RWPE2 (cell line): ENCODE measurements at regions not wholly inside any gene's neighbourhood (a gene's known extent, or its start where the extent isn't known, plus 50 kb on each side); places are given as distances from the start of the nearest gene placed in this dataset.

ENCODE experiments used
- ATAC-seq: fragments of 200-7000 bp; cut with Tn5 transposase; 3 replicates; pipeline ENCODE4 v1.9.1; 2021; ENCODE audit warnings: low read depth
- DNase-seq: peaks from one replicate; pipeline ENCODE4 v3.0.0-alpha.2; 2020; ENCODE audit warnings: low spot score
- H3K27ac ChIP-seq: fragments of 450-650 bp; 2 replicates; pipeline ENCODE4 v1.5.1; 2017; ENCODE audit warnings: mild to moderate bottlenecking; ENCODE audit not compliant: poor library complexity, severe bottlenecking
- H3K27me3 ChIP-seq: fragments of 250-450 bp; sonication (Bioruptor Pico); 2 replicates; pipeline ENCODE4 v1.5.1; 2021; ENCODE audit warnings: mild to moderate bottlenecking, moderate library complexity; ENCODE audit not compliant: insufficient read depth, poor library complexity, severe bottlenecking
- H3K36me3 ChIP-seq: fragments of 250-450 bp; sonication (Bioruptor Pico); 2 replicates; pipeline ENCODE4 v1.5.1; 2020; ENCODE audit warnings: low read depth, mild to moderate bottlenecking, moderate library complexity
- H3K4me1 ChIP-seq: fragments of 250-450 bp; sonication (Bioruptor Pico); 2 replicates; pipeline ENCODE4 v1.5.1; 2021; ENCODE audit warnings: mild to moderate bottlenecking, moderate library complexity; ENCODE audit not compliant: insufficient read depth, poor library complexity, severe bottlenecking
- H3K4me3 ChIP-seq: fragments of 250-450 bp; sonication (Bioruptor Pico); 2 replicates; pipeline ENCODE4 v1.5.1; 2021; ENCODE audit warnings: mild to moderate bottlenecking, moderate library complexity; ENCODE audit not compliant: severe bottlenecking
- H3K9me3 ChIP-seq: fragments of 250-450 bp; sonication (Bioruptor Pico); 2 replicates; pipeline ENCODE4 v1.5.1; 2021; ENCODE audit warnings: mild to moderate bottlenecking, moderate library complexity; ENCODE audit not compliant: severe bottlenecking
- TF ChIP-seq, protein P1 (sequence below): fragments of 450-650 bp; IDR thresholded peaks from one replicate; pipeline ENCODE4 v1.5.1; 2017; ENCODE audit warnings: mild to moderate bottlenecking, moderate library complexity; ENCODE audit not compliant: poor library complexity, severe bottlenecking

DNA sequence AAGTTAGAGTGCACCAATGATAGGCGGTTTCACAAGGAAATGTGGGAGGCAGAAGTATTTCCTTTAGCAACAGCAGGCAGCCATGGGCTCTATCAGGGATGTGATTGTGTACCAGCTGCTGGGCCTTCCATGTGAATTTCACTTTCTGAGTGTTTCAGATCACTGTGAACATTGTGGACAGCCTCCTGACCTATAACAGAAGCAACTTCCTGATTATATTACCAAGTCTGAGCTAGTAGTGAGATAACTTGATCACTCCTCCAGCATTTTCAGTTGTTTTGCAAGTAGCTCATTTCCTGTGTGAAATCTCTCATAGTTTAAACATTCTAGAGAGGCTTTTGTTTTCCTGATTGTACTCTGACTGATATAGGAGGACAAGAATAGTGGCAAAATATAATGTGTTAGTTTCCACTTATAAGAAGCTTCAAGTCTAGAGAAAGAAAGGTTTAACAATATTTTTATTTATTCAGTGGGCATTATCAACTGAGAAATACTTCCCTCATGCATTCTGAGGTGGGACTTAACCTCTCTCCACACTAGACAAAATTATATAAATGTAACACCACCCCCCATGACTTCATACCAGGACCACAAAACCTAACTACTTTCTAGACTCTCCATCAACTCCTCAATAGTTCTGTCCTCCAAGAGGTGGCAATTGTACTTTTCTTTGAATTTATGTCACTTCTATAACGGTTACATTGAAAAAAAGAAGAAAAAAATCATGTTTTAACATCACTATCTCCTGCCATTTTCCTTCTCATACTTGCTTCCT lies 184.2 kb upstream of the LUZP2 start:
- TF ChIP-seq, protein P1, sequence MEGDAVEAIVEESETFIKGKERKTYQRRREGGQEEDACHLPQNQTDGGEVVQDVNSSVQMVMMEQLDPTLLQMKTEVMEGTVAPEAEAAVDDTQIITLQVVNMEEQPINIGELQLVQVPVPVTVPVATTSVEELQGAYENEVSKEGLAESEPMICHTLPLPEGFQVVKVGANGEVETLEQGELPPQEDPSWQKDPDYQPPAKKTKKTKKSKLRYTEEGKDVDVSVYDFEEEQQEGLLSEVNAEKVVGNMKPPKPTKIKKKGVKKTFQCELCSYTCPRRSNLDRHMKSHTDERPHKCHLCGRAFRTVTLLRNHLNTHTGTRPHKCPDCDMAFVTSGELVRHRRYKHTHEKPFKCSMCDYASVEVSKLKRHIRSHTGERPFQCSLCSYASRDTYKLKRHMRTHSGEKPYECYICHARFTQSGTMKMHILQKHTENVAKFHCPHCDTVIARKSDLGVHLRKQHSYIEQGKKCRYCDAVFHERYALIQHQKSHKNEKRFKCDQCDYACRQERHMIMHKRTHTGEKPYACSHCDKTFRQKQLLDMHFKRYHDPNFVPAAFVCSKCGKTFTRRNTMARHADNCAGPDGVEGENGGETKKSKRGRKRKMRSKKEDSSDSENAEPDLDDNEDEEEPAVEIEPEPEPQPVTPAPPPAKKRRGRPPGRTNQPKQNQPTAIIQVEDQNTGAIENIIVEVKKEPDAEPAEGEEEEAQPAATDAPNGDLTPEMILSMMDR: no peak
- no peaks in the 10 kb centered on the region for H3K27me3 ChIP-seq
- no peaks in the 10 kb centered on the region for H3K9me3 ChIP-seq
- H3K4me1 ChIP-seq: no peaks in the 10 kb centered on the region
- no peak overlapping the region for H3K27ac ChIP-seq
- ATAC-seq (0 out of 3 replicates have a peak, but pooled peaks have one; percentile 12), DNase-seq (no peak)
- no peaks in the 10 kb centered on the region for H3K36me3 ChIP-seq
- no peak overlapping the region for H3K4me3 ChIP-seq

DNA sequence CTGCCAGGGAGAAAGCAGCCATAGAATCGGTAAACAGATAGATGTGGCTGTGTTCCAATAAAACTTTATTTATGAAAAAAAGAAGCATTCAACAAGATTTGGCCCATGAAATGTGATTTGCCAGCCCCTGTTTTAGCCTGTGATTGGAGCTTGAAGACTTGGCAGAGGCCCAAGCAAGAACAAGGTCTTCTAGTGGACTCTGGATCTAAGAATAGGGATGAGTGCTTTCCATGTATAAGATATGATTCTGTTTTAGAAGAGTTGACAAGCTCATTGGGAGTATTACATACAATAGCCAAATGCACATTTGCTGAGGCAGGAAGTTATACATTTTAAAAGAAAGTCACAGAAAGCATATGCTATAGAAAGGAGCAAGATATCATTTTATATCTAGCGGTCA lies 175.6 kb upstream of the LUZP2 start:
- no peaks in the 10 kb centered on the region for H3K36me3 ChIP-seq
- H3K4me3 ChIP-seq: no peak overlapping the region
- no peaks in the 10 kb centered on the region for H3K4me1 ChIP-seq
- DNase-seq (no peak), ATAC-seq (no peak)
- no peaks in the 10 kb centered on the region for H3K9me3 ChIP-seq
- H3K27ac ChIP-seq: no peak overlapping the region
- no peaks in the 10 kb centered on the region for H3K27me3 ChIP-seq
- TF ChIP-seq, protein P1: no peak

DNA sequence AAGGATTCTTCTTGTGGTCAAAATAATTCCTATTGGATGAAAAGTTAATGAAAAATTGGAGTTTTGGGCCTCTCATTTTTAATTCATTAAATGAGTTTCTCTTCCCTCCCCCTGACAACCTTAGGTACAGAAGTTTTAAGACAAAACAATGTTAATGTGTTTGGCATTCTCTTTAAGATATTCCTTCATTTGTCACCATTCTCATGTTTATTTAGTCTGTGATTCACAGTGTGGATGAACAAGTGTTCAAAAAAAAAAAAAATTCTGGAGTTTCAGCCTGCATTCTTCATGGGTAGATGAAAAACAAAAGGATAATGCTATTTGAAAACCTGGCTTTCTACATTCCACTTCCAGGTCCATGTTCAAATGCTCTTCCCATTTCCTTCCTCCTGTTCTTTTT lies 172.6 kb upstream of the LUZP2 start:
- no peaks in the 10 kb centered on the region for H3K9me3 ChIP-seq
- ATAC-seq (no peak), DNase-seq (no peak)
- H3K4me3 ChIP-seq: no peak overlapping the region
- no peaks in the 10 kb centered on the region for H3K27me3 ChIP-seq
- H3K4me1 ChIP-seq: no peaks in the 10 kb centered on the region
- TF ChIP-seq, protein P1: no peak
- H3K27ac ChIP-seq: no peak overlapping the region
- H3K36me3 ChIP-seq: no peaks in the 10 kb centered on the region

DNA sequence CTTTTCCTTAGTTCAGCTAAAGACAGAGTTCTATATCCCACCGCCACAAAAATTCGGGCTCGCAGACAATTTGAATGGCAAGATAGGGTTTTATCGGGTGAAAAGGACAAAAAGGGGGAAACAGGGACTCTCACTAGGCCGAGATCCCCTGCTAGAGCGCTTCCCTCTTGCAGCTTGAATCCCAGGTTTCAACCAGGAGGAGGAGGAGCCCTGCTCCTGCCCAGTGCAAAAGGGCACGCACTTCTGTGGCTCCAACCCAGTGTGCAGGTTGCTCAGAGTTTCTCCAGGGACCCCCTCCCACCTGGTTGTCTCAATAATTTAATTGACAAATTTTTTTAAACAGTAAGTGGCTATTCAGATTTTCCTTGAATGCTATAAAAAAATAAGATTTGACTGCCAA lies 152.6 kb upstream of the LUZP2 start:
- Histone ChIP-seq H3K4me1 (no peaks in the 10 kb centered on the region), H3K9me3 (no peaks in the 10 kb centered on the region), H3K27me3 (no peaks in the 10 kb centered on the region), H3K36me3 (no peaks in the 10 kb centered on the region), H3K4me3 (no peak overlapping the region), H3K27ac (no peak overlapping the region)
- DNase-seq (no peak), ATAC-seq (no peak)
- TF ChIP-seq, protein P1: no peak

DNA sequence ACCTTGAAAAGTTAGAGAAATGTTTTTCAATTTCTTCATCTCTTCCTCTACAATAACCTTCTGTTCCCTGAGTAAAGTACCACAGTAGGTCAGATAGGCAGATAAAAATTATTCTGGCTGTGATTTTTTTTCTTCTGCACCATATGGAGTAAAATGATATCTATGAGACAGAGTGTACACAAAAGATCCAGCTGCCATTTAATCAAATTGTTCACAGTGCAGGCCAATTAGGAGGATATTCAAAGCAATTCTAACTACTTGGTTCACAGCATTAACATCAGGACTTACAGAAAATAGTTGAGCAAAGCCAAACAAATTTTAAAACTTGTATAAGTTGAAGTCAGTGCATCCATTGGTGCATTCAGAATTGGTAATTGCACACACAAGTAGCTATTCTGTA lies 147.9 kb upstream of the LUZP2 start:
- TF ChIP-seq, protein P1: no peak
- Histone ChIP-seq H3K9me3 (no peaks in the 10 kb centered on the region), H3K27me3 (no peaks in the 10 kb centered on the region), H3K36me3 (no peaks in the 10 kb centered on the region), H3K4me1 (no peaks in the 10 kb centered on the region), H3K4me3 (no peak overlapping the region), H3K27ac (no peak overlapping the region)
- ATAC-seq: no peak
- DNase-seq: no peak
